BJ (cell line): ENCODE measurements at regions not wholly inside any gene's neighbourhood (a gene's known extent, or its start where the extent isn't known, plus 50 kb on each side); places are given as distances from the start of the nearest gene placed in this dataset.

Source experiments
- CTCF ChIA-PET: fragments of 350-600 bp; formaldehyde crosslinking; extraction: SDS; loops from one replicate; lab custom pipeline; 2021; ENCODE audit warnings: antibody characterized with exemption, inconsistent platforms; lab: Yijun Ruan, JAX
- POLR2A ChIA-PET: fragments of 300-600 bp; sonication (Branson Sonifier 250); formaldehyde crosslinking; extraction: SDS; loops from one replicate; lab custom pipeline; 2021; ENCODE audit warnings: antibody characterized with exemption; lab: Charles Lee
- DNase-seq: peaks from one replicate; pipeline ENCODE4 v3.0.0-alpha.2; 2011; ENCODE audit warnings: low read depth
- H3K27me3 ChIP-seq: 2 replicates; pipeline ENCODE4 v1.6.0; 2011; ENCODE audit warnings: low read length; ENCODE audit not compliant: control insufficient read depth, insufficient read depth
- H3K36me3 ChIP-seq: 2 replicates; pipeline ENCODE4 v1.5.1; 2011; ENCODE audit warnings: low read length; ENCODE audit not compliant: control insufficient read depth, insufficient read depth
- H3K4me3 ChIP-seq: 2 replicates; pipeline ENCODE4 v1.5.1; 2011; ENCODE audit warnings: low read depth, mild to moderate bottlenecking, control low read depth, low read length
- TF ChIP-seq, protein P1 (sequence below): IDR thresholded peaks from 2 replicates; pipeline ENCODE4 v1.5.1; 2011; ENCODE audit warnings: low read depth, mild to moderate bottlenecking, control low read depth, inconsistent platforms, low read length, moderate library complexity; ENCODE audit not compliant: insufficient read depth

DNA sequence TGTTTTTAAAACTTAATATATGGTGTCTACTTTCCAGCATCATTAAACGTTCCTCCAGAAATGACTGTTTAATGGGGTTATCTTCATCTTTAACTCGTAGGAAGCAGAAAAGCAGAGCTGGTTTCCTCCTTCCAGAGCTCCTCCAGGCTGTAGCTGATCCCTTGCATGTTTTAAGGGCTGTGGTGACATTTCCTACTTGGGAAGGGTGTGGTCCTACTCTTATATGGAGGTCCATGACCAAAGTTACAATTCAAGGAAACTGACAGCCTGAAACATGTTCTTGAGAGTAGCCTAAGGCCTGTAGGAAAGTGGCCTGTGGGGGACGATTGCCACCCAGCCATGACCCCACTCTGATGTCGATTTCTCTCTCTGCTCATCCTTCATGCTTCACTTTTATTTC, 297.1 kb downstream of the GADD45G start:
- ChIA-PET CTCF (no interaction called here), POLR2A (no interaction called here)
- TF ChIP-seq, protein P1, sequence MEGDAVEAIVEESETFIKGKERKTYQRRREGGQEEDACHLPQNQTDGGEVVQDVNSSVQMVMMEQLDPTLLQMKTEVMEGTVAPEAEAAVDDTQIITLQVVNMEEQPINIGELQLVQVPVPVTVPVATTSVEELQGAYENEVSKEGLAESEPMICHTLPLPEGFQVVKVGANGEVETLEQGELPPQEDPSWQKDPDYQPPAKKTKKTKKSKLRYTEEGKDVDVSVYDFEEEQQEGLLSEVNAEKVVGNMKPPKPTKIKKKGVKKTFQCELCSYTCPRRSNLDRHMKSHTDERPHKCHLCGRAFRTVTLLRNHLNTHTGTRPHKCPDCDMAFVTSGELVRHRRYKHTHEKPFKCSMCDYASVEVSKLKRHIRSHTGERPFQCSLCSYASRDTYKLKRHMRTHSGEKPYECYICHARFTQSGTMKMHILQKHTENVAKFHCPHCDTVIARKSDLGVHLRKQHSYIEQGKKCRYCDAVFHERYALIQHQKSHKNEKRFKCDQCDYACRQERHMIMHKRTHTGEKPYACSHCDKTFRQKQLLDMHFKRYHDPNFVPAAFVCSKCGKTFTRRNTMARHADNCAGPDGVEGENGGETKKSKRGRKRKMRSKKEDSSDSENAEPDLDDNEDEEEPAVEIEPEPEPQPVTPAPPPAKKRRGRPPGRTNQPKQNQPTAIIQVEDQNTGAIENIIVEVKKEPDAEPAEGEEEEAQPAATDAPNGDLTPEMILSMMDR, result no peak
- no peaks in the 10 kb centered on the region for H3K36me3 ChIP-seq
- H3K4me3 ChIP-seq, result no peak overlapping the region
- no peaks in the 10 kb centered on the region; the same call in 1 of the 2 replicates for H3K27me3 ChIP-seq
- no peak for DNase-seq

GRCh38 chr9:89902450-89903140, 297.8 kb downstream of the GADD45G start:
- DNase-seq, result no peak
- no peaks in the 10 kb centered on the region for H3K36me3 ChIP-seq
- POLR2A ChIA-PET, result no interaction called here
- H3K27me3 ChIP-seq, result no peaks in the 10 kb centered on the region; the same call in 1 of the 2 replicates
- CTCF ChIA-PET, result no interaction called here
- TF ChIP-seq, protein P1, result no peak
- H3K4me3 ChIP-seq, result no peak overlapping the region

DNA sequence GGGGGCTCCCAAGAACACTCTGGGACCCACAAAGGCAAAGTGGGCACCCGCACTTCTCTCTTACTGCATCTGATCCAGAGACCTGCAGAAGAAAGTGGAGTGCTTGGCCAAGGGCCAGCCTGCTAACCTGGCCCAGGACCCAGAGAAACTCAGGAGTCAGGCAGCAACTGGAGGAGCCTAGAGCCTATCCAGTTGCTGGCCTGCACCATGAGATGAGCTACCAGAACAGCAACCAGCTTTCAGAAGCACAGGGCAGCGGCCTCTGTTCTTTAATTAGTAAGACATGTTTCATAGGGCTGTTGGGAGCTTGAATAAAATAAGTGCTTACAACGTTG, 298.3 kb downstream of the GADD45G start:
- ChIA-PET POLR2A (no interaction called here), CTCF (interaction anchor here (0.9 kb wide), 1 partner anchor 9 kb away, joined by 3 read pairs; no protein-coding TSS in a partner anchor)
- TF ChIP-seq, protein P1, result no peak
- Histone ChIP-seq H3K27me3 (no peaks in the 10 kb centered on the region; the same call in 1 of the 2 replicates), H3K4me3 (no peak overlapping the region), H3K36me3 (no peaks in the 10 kb centered on the region)
- DNase-seq, result no peak

GRCh38 chr9:89905606-89906338, 301.0 kb downstream of the GADD45G start:
- DNase-seq, result no peak
- Histone ChIP-seq H3K27me3 (no peaks in the 10 kb centered on the region; the same call in 1 of the 2 replicates), H3K36me3 (no peaks in the 10 kb centered on the region), H3K4me3 (no peak overlapping the region)
- TF ChIP-seq, protein P1, result no peak
- CTCF ChIA-PET, result no interaction called here
- POLR2A ChIA-PET, result no interaction called here
